Mesenchymal stem cell (in vitro differentiated cells and primary cell): ENCODE measurements at regions not wholly inside any gene's neighbourhood (a gene's known extent, or its start where the extent isn't known, plus 50 kb on each side); places are given as distances from the start of the nearest gene placed in this dataset.
A peak's percentile ranks its signal among the peaks of the same experiment; 100 is the strongest.

Experiments
- DNase-seq: peaks from one replicate; pipeline ENCODE4 v3.0.0-alpha.2; 2013
- H2AFZ ChIP-seq: one replicate; pipeline ENCODE4 v1.6.1; 2013; ENCODE audit warnings: low read depth, mild to moderate bottlenecking, control low read depth, inconsistent platforms, low read length, moderate library complexity
- H2AK5ac ChIP-seq: 2 replicates; pipeline ENCODE4 v1.6.1; 2013; ENCODE audit warnings: low read length, moderate library complexity, mild to moderate bottlenecking, inconsistent platforms; ENCODE audit not compliant: severe bottlenecking
- H2BK120ac ChIP-seq: one replicate; pipeline ENCODE4 v1.6.1; 2013; ENCODE audit warnings: low read depth, mild to moderate bottlenecking, inconsistent platforms, low read length, moderate library complexity
- H2BK12ac ChIP-seq, 2 experiments: one replicate each; pipeline ENCODE4 v1.6.1; 2013; ENCODE audit warnings: inconsistent platforms in 2 of 2, low read length in 2 of 2, mild to moderate bottlenecking in 2 of 2, moderate library complexity in 2 of 2, control low read depth in 1 of 2
- H2BK15ac ChIP-seq: one replicate; pipeline ENCODE4 v1.6.1; 2013; ENCODE audit warnings: mild to moderate bottlenecking, low read depth, inconsistent platforms; ENCODE audit not compliant: poor library complexity, severe bottlenecking
- H2BK5ac ChIP-seq: 2 replicates; pipeline ENCODE4 v1.6.1; 2013; ENCODE audit warnings: low read depth, mild to moderate bottlenecking, low read length, control low read depth, inconsistent platforms; ENCODE audit not compliant: poor library complexity, severe bottlenecking
- H3K14ac ChIP-seq, 2 experiments: one replicate each; pipeline ENCODE4 v1.6.1; 2013; ENCODE audit warnings: inconsistent platforms in 2 of 2, low read length in 2 of 2, control low read depth in 1 of 2, mild to moderate bottlenecking in 1 of 2, moderate library complexity in 1 of 2
- H3K18ac ChIP-seq, 2 experiments: one replicate each; pipeline ENCODE4 v1.6.1; 2013; ENCODE audit warnings: inconsistent platforms in 2 of 2, low read length in 2 of 2, control low read depth in 1 of 2, low read depth in 1 of 2, mild to moderate bottlenecking in 1 of 2
- H3K23ac ChIP-seq, 2 experiments: one replicate each; pipeline ENCODE4 v1.6.1; 2013; ENCODE audit warnings: inconsistent platforms in 2 of 2, low read length in 2 of 2, mild to moderate bottlenecking in 2 of 2, moderate library complexity in 2 of 2, control low read depth in 1 of 2
- H3K27ac ChIP-seq: 2 replicates; pipeline ENCODE4 v1.5.1; 2013; ENCODE audit warnings: mild to moderate bottlenecking, moderate library complexity, low read length, control low read depth, inconsistent platforms; ENCODE audit not compliant: poor library complexity, severe bottlenecking
- H3K27me3 ChIP-seq, 2 experiments: 2 replicates each; pipeline versions ENCODE4 v1.6.1 to v1.7.0; 2013; ENCODE audit warnings: low read length in 2 of 2, mild to moderate bottlenecking in 2 of 2, moderate library complexity in 2 of 2, control low read depth in 1 of 2, inconsistent platforms in 1 of 2; ENCODE audit not compliant: control insufficient read depth in 1 of 2, insufficient read depth in 1 of 2
- H3K36me3 ChIP-seq, 2 experiments: 2 replicates each; pipeline versions ENCODE4 v1.6.1 to v1.7.0; 2013; ENCODE audit warnings: low read length in 2 of 2, control low read depth in 1 of 2, inconsistent platforms in 1 of 2, low read depth in 1 of 2, mild to moderate bottlenecking in 1 of 2; ENCODE audit not compliant: insufficient read depth in 2 of 2, control insufficient read depth in 1 of 2
- H3K4ac ChIP-seq, 2 experiments: one replicate each; pipeline ENCODE4 v1.6.1; 2013; ENCODE audit warnings: inconsistent platforms in 2 of 2, low read length in 2 of 2, mild to moderate bottlenecking in 2 of 2, moderate library complexity in 2 of 2, control low read depth in 1 of 2, low read depth in 1 of 2
- H3K4me1 ChIP-seq: 2 replicates; pipeline ENCODE4 v1.6.1; 2013; ENCODE audit warnings: low read depth, low read length, control low read depth; ENCODE audit not compliant: control insufficient read depth, insufficient read depth
- H3K4me2 ChIP-seq: 2 replicates; pipeline ENCODE4 v1.6.1; 2013; ENCODE audit warnings: low read length, mild to moderate bottlenecking, inconsistent platforms; ENCODE audit not compliant: poor library complexity, severe bottlenecking
- H3K4me3 ChIP-seq, 2 experiments: 2 replicates each; pipeline versions ENCODE4 v1.5.1 to v1.7.0; 2013; ENCODE audit warnings: low read length in 2 of 2, mild to moderate bottlenecking in 2 of 2, control low read depth in 1 of 2, low read depth in 1 of 2; ENCODE audit not compliant: insufficient read depth in 1 of 2
- H3K79me1 ChIP-seq: replicated peaks from 2 replicates; pipeline ENCODE4 v1.6.1; 2013; ENCODE audit warnings: mild to moderate bottlenecking, control low read depth, low read length, inconsistent platforms; ENCODE audit not compliant: poor library complexity, severe bottlenecking
- H3K9ac ChIP-seq: 2 replicates; pipeline ENCODE4 v1.7.0; 2013; ENCODE audit warnings: mild to moderate bottlenecking, low read length, moderate library complexity
- H3K9me3 ChIP-seq: 2 replicates; pipeline ENCODE4 v1.7.0; 2013; ENCODE audit warnings: mild to moderate bottlenecking, low read length; ENCODE audit not compliant: control insufficient read depth
- H4K8ac ChIP-seq: one replicate; pipeline ENCODE4 v1.6.1; 2013; ENCODE audit warnings: inconsistent platforms, mild to moderate bottlenecking, low read length, moderate library complexity
- H4K91ac ChIP-seq: one replicate; pipeline ENCODE4 v1.6.1; 2013; ENCODE audit warnings: mild to moderate bottlenecking, low read length, inconsistent platforms
- WGBS: methylation state at CpG from one replicate; pipeline ENCODE4 v1.1.7; 2013; ENCODE audit warnings: mixed read lengths; 5-methylcytosine and 5-hydroxymethylcytosine counted together

DNA sequence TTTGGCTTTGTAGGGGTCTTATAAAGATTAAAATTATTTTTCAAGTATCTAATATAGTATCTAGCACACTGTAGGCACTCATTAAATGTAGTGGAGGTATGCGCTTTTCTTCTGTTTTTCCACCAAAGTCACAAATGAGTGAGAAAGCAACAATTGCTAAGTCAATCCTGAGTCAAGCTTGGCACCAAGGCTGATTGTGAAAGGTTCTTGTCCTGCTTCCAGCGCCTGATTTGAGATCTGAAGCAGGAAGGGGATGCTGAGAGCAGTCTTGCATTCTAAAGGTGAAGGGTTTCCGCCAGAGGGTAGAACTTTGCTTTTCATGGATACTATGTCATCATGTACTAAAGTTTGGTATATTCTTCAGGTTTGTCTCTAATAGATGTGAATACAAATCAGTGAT, 64.9 kb upstream of the DAAM1 start:
- Histone ChIP-seq H2BK15ac (no peak overlapping the region), H2BK5ac (no peak overlapping the region), H3K4me3 (no peak overlapping the region), H2AK5ac (no peak overlapping the region), H3K4ac (no peak overlapping the region), H2BK12ac (no peak overlapping the region), H3K79me1 (no peaks in the 10 kb centered on the region), H3K23ac (no peak overlapping the region), H2BK120ac (no peak overlapping the region), H4K91ac (no peak overlapping the region), H3K36me3 (no peaks in the 10 kb centered on the region), H3K9ac (no peak overlapping the region), H3K9me3 (no peaks in the 10 kb centered on the region), H3K4me1 (no peaks in the 10 kb centered on the region), H3K4me2 (no peak overlapping the region), H3K14ac (no peak overlapping the region), H3K18ac (no peak overlapping the region), H3K27ac (no peak overlapping the region), H3K27me3 (peaks cover 0 to 24% of the 10 kb centered on the region in 2 experiments), H2AFZ (no peak overlapping the region), H4K8ac (no peak overlapping the region)
- DNase-seq: no peak
- WGBS: 98% methylated on average over 3 of the region's 3 CpGs

DNA sequence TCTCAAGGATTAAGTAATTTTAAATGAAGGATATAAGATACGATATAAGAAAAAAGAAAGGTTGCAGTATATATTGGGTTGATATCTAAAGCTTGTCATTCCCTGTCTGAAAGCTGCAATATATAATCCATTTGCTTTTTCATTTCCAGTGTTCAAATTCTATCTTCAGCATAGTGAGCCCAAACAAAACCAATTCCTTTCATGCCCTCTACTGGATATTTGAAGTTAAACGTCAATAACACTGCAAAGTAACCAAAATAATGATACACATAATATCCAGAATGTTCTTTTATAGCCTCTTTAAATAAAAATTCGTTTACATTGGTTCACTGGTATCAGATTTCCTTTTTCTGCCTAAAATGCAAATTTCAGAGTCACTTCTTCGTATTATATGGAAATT, 64.5 kb upstream of the DAAM1 start:
- no peak overlapping the region for H3K4me2 ChIP-seq
- no peak overlapping the region for H4K8ac ChIP-seq
- H2AFZ ChIP-seq: no peak overlapping the region
- H2BK15ac ChIP-seq: no peak overlapping the region
- H3K4ac ChIP-seq: no peak overlapping the region
- H3K18ac ChIP-seq: no peak overlapping the region
- H3K9me3 ChIP-seq: no peaks in the 10 kb centered on the region
- H2BK5ac ChIP-seq: no peak overlapping the region
- 78% methylated on average over 2 of the region's 4 CpGs for WGBS
- DNase-seq: peak; percentile 33
- H2AK5ac ChIP-seq: no peak overlapping the region
- H3K27me3 ChIP-seq: peaks cover 0 to 24% of the 10 kb centered on the region in 2 experiments
- H3K27ac ChIP-seq: no peak overlapping the region
- H4K91ac ChIP-seq: no peak overlapping the region
- H3K4me3 ChIP-seq: no peak overlapping the region
- H3K23ac ChIP-seq: no peak overlapping the region
- no peak overlapping the region for H3K9ac ChIP-seq
- H3K14ac ChIP-seq: no peak overlapping the region
- no peaks in the 10 kb centered on the region for H3K4me1 ChIP-seq
- no peak overlapping the region for H2BK12ac ChIP-seq
- H2BK120ac ChIP-seq: no peak overlapping the region
- H3K36me3 ChIP-seq: no peaks in the 10 kb centered on the region
- H3K79me1 ChIP-seq: no peaks in the 10 kb centered on the region

DNA sequence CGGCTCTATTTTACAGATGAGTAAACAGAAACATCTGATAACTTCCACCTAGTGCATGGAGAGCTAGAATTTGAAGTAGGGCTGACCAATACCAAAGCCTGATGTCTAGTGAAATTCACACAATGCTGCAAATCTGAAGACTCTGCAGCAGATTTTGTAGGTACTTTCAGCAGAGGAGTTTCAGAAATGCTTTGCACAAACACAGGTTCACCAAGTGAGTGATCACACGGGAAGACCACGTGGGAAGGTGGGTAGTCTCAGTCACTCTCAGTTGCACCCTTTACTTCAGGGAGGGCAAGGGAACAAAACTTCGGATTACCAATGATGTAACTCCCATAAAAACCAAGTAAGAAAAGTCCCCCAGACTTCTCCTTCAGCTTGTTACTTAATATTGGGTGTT, 63.3 kb upstream of the DAAM1 start:
- H2AK5ac ChIP-seq: no peak overlapping the region
- H2BK120ac ChIP-seq: no peak overlapping the region
- no peak overlapping the region for H3K14ac ChIP-seq
- H2BK12ac ChIP-seq: no peak overlapping the region
- H4K91ac ChIP-seq: no peak overlapping the region
- no peaks in the 10 kb centered on the region for H3K79me1 ChIP-seq
- H3K18ac ChIP-seq: no peak overlapping the region
- H3K4me2 ChIP-seq: no peak overlapping the region
- no peak overlapping the region for H3K9ac ChIP-seq
- peaks cover 0 to 21% of the 10 kb centered on the region in 2 experiments for H3K27me3 ChIP-seq
- no peak overlapping the region for H2AFZ ChIP-seq
- H3K4ac ChIP-seq: no peak overlapping the region
- no peaks in the 10 kb centered on the region for H3K9me3 ChIP-seq
- H3K4me3 ChIP-seq: no peak overlapping the region
- no peaks in the 10 kb centered on the region for H3K36me3 ChIP-seq
- WGBS: 71% methylated on average over 1 of the region's 4 CpGs
- H3K4me1 ChIP-seq: no peaks in the 10 kb centered on the region
- H3K23ac ChIP-seq: no peak overlapping the region
- no peak overlapping the region for H3K27ac ChIP-seq
- no peak overlapping the region for H4K8ac ChIP-seq
- no peak for DNase-seq
- no peak overlapping the region for H2BK15ac ChIP-seq
- H2BK5ac ChIP-seq: no peak overlapping the region

DNA sequence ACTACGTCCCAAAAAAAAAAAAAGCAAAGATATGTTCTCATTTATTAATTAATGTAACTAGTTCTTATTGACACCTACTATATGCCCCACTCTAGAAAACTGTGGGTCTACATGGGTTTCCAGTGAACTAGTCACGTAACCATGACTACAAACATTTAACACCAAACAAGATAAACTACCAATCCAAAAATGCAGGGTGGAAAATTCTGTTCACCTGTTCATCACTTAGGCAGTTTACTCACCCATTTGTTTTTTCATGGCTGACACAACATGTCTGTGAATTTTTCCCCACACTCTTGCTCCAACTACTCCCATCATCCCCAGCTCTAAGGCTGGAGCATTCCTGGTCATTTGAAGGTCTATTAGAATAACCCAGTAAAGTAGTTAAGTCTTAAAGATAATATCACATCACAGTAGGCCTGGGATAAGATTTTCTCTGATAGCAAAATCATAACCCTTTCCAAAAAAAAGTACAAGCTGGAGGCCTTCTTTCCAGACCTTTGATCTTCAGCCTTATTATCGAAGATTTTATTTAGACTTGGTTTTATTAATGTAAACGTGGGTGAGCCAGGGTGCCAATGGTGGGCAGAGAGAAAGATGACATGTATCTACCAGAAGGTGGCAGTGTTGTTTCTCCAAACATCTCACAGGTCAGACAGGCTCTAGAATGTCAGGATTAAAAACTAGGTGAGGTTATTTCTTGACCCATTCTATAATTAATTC, 61.6 kb upstream of the DAAM1 start:
- H4K91ac ChIP-seq: no peak overlapping the region
- no peak overlapping the region for H3K4me3 ChIP-seq
- H3K9me3 ChIP-seq: no peaks in the 10 kb centered on the region
- H2BK15ac ChIP-seq: no peak overlapping the region
- no peaks in the 10 kb centered on the region for H3K4me1 ChIP-seq
- no peak overlapping the region for H3K9ac ChIP-seq
- WGBS: 28% methylated on average over 3 of the region's 4 CpGs
- no peak overlapping the region for H2AK5ac ChIP-seq
- no peak overlapping the region for H3K23ac ChIP-seq
- H3K4me2 ChIP-seq: no peak overlapping the region
- no peaks in the 10 kb centered on the region for H3K79me1 ChIP-seq
- H2AFZ ChIP-seq: no peak overlapping the region
- H3K36me3 ChIP-seq: no peaks in the 10 kb centered on the region
- no peak overlapping the region for H3K4ac ChIP-seq
- H3K14ac ChIP-seq: no peak overlapping the region
- H2BK12ac ChIP-seq: no peak overlapping the region
- H3K27ac ChIP-seq: no peak overlapping the region
- peak; percentile 68 for DNase-seq
- H2BK120ac ChIP-seq: no peak overlapping the region
- H4K8ac ChIP-seq: no peak overlapping the region
- peaks cover 0 to 13% of the 10 kb centered on the region in 2 experiments for H3K27me3 ChIP-seq
- H2BK5ac ChIP-seq: no peak overlapping the region
- no peak overlapping the region for H3K18ac ChIP-seq
